ENCODE measurements at regions not wholly inside any gene's neighbourhood (a gene's known extent, or its start where the extent isn't known, plus 50 kb on each side); places are given as distances from the start of the nearest gene placed in this dataset.

DNA sequence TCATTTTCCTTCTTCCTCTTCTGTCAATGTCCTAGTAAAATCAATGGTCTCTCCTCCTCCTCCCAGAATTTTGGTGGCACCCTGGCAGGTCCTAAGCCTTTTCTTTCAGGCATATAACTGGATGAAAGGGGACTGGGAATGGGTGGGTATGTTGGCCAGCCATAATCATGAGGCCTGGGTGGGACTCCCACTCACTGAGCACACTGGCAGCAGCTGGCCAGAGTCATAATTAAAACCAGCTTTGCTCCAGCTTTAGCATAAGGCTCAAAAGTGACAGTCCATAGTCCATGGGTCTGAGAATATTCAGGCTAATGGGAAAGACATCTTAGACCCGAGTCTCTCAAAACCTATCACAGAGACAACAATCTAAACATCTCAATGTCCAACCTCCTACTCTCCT lies 190.0 kb upstream of the BTBD3 start:
- WGBS (ENCODE audit: insufficient coverage, insufficient replicate concordance, low lambda C conversion rate, missing lambda C conversion rate) = 0% methylated on average over 1 of the region's 1 CpG
- no peaks in the 10 kb centered on the region for H3K9me3 ChIP-seq (replicated peaks; ENCODE audit: control insufficient read depth, insufficient read depth, low read length)
- RAD21 ChIA-PET (ENCODE audit: unreplicated experiment) = no interaction called here
- in situ Hi-C loops (cut with MboI) = no loop called here
- DNase-seq (ENCODE audit: low read depth, low spot score) (no peak), FAIRE-seq (no peak), ATAC-seq (no peak)
- no peak overlapping the region for H3K9ac ChIP-seq (ENCODE audit: control insufficient read depth, insufficient read depth, low read length)
- no peak overlapping the region for H3K4me3 ChIP-seq
- CTCF ChIA-PET = no interaction called here
- H3K27ac ChIP-seq (ENCODE audit: control insufficient read depth, insufficient read depth) = no peak overlapping the region
- H3K79me2 ChIP-seq (ENCODE audit: control insufficient read depth, insufficient read depth, low read length) = no peaks in the 10 kb centered on the region
- H3K4me2 ChIP-seq (ENCODE audit: control insufficient read depth, insufficient read depth) = no peak overlapping the region
- no peaks in the 10 kb centered on the region for H3K27me3 ChIP-seq (replicated peaks in 1 of 2; ENCODE audit: control insufficient read depth in 2 of 2, insufficient read depth in 2 of 2, low read length in 1 of 2)
- no peaks in the 10 kb centered on the region for H3K4me1 ChIP-seq (ENCODE audit: control insufficient read depth, insufficient read depth, low read length)
- no peak overlapping the region for H2AFZ ChIP-seq (ENCODE audit: control insufficient read depth, low read depth, low read length)
- SMC1A ChIA-PET (ENCODE audit: uncharacterized antibody, unreplicated experiment) = no interaction called here
- H3K36me3 ChIP-seq (ENCODE audit: control insufficient read depth in 2 of 2, insufficient read depth in 2 of 2, low read length in 1 of 2) = no peaks in the 10 kb centered on the region
- H4K20me1 ChIP-seq (ENCODE audit: control insufficient read depth, insufficient read depth) = no peaks in the 10 kb centered on the region
- intact Hi-C loops (cut with micrococcal nuclease; ENCODE audit: unreplicated experiment) = no loop called here
- POLR2A ChIA-PET = no interaction called here
- BruUV-seq (replicated peaks) = no TSS peak
- no peak for TF ChIP-seq JUNB (IDR thresholded peaks at IDR 0.05)
- no peak for TF ChIP-seq SIX5 (IDR thresholded peaks at IDR 0.05; ENCODE audit: low read depth, low read length, severe bottlenecking)
- TF ChIP-seq NR2C1 (IDR thresholded peaks at IDR 0.05) = no peak
- TF ChIP-seq, protein P1, sequence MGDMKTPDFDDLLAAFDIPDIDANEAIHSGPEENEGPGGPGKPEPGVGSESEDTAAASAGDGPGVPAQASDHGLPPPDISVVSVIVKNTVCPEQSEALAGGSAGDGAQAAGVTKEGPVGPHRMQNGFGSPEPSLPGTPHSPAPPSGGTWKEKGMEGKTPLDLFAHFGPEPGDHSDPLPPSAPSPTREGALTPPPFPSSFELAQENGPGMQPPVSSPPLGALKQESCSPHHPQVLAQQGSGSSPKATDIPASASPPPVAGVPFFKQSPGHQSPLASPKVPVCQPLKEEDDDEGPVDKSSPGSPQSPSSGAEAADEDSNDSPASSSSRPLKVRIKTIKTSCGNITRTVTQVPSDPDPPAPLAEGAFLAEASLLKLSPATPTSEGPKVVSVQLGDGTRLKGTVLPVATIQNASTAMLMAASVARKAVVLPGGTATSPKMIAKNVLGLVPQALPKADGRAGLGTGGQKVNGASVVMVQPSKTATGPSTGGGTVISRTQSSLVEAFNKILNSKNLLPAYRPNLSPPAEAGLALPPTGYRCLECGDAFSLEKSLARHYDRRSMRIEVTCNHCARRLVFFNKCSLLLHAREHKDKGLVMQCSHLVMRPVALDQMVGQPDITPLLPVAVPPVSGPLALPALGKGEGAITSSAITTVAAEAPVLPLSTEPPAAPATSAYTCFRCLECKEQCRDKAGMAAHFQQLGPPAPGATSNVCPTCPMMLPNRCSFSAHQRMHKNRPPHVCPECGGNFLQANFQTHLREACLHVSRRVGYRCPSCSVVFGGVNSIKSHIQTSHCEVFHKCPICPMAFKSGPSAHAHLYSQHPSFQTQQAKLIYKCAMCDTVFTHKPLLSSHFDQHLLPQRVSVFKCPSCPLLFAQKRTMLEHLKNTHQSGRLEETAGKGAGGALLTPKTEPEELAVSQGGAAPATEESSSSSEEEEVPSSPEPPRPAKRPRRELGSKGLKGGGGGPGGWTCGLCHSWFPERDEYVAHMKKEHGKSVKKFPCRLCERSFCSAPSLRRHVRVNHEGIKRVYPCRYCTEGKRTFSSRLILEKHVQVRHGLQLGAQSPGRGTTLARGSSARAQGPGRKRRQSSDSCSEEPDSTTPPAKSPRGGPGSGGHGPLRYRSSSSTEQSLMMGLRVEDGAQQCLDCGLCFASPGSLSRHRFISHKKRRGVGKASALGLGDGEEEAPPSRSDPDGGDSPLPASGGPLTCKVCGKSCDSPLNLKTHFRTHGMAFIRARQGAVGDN (IDR thresholded peaks at IDR 0.05) = no peak
- TF ChIP-seq MYC (IDR thresholded peaks at IDR 0.05; ENCODE audit: insufficient read depth, insufficient read length, insufficient replicate concordance, low read length, severe bottlenecking) = no peak
- TF ChIP-seq LARP7 (IDR thresholded peaks at IDR 0.05) = no peak
- TF ChIP-seq, protein P2, sequence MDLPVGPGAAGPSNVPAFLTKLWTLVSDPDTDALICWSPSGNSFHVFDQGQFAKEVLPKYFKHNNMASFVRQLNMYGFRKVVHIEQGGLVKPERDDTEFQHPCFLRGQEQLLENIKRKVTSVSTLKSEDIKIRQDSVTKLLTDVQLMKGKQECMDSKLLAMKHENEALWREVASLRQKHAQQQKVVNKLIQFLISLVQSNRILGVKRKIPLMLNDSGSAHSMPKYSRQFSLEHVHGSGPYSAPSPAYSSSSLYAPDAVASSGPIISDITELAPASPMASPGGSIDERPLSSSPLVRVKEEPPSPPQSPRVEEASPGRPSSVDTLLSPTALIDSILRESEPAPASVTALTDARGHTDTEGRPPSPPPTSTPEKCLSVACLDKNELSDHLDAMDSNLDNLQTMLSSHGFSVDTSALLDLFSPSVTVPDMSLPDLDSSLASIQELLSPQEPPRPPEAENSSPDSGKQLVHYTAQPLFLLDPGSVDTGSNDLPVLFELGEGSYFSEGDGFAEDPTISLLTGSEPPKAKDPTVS (IDR thresholded peaks at IDR 0.05; ENCODE audit: low read depth, low read length) = no peak
- no peak for TF ChIP-seq TCF12 (IDR thresholded peaks at IDR 0.05; ENCODE audit: low read depth, low read length)
- no peak for TF ChIP-seq MAX (IDR thresholded peaks at IDR 0.05; ENCODE audit: low read depth, low read length)
- TF ChIP-seq, protein P3, sequence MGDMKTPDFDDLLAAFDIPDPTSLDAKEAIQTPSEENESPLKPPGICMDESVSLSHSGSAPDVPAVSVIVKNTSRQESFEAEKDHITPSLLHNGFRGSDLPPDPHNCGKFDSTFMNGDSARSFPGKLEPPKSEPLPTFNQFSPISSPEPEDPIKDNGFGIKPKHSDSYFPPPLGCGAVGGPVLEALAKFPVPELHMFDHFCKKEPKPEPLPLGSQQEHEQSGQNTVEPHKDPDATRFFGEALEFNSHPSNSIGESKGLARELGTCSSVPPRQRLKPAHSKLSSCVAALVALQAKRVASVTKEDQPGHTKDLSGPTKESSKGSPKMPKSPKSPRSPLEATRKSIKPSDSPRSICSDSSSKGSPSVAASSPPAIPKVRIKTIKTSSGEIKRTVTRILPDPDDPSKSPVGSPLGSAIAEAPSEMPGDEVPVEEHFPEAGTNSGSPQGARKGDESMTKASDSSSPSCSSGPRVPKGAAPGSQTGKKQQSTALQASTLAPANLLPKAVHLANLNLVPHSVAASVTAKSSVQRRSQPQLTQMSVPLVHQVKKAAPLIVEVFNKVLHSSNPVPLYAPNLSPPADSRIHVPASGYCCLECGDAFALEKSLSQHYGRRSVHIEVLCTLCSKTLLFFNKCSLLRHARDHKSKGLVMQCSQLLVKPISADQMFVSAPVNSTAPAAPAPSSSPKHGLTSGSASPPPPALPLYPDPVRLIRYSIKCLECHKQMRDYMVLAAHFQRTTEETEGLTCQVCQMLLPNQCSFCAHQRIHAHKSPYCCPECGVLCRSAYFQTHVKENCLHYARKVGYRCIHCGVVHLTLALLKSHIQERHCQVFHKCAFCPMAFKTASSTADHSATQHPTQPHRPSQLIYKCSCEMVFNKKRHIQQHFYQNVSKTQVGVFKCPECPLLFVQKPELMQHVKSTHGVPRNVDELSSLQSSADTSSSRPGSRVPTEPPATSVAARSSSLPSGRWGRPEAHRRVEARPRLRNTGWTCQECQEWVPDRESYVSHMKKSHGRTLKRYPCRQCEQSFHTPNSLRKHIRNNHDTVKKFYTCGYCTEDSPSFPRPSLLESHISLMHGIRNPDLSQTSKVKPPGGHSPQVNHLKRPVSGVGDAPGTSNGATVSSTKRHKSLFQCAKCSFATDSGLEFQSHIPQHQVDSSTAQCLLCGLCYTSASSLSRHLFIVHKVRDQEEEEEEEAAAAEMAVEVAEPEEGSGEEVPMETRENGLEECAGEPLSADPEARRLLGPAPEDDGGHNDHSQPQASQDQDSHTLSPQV (IDR thresholded peaks at IDR 0.05) = no peak
- TF ChIP-seq SRF (IDR thresholded peaks at IDR 0.05; ENCODE audit: low read depth in 2 of 2, low read length in 2 of 2) = no peak
- TF ChIP-seq ZBTB11 (CRISPR knock-in tag; IDR thresholded peaks at IDR 0.05) = no peak

Data from GM12878 (cell line).